ENCODE measurements at regions not wholly inside any gene's neighbourhood (a gene's known extent, or its start where the extent isn't known, plus 50 kb on each side); places are given as distances from the start of the nearest gene placed in this dataset.

DNA sequence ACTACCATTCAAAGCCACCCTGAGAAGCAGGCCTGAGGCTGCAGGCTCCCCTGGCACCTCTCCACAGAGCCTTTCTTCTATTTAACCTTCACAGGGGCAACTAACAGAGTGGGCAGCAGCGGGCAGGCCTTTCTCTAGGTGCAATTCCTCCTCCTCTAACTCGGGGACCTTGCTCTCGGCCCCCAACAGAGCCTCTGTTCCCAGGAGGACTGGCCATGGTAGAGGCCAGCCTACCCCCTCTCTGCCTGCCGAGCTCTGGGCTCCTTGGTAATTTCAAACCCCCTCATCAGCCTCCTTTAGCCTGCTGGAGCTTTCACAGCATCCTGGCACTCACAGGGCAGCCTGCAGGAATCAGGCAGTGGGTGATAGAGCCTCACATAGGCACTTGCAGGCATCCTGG lies 920.8 kb upstream of the ZNF722 start:
- TF ChIP-seq, protein P1, sequence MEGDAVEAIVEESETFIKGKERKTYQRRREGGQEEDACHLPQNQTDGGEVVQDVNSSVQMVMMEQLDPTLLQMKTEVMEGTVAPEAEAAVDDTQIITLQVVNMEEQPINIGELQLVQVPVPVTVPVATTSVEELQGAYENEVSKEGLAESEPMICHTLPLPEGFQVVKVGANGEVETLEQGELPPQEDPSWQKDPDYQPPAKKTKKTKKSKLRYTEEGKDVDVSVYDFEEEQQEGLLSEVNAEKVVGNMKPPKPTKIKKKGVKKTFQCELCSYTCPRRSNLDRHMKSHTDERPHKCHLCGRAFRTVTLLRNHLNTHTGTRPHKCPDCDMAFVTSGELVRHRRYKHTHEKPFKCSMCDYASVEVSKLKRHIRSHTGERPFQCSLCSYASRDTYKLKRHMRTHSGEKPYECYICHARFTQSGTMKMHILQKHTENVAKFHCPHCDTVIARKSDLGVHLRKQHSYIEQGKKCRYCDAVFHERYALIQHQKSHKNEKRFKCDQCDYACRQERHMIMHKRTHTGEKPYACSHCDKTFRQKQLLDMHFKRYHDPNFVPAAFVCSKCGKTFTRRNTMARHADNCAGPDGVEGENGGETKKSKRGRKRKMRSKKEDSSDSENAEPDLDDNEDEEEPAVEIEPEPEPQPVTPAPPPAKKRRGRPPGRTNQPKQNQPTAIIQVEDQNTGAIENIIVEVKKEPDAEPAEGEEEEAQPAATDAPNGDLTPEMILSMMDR (IDR thresholded peaks at IDR 0.05) = no peak
- no peak for TF ChIP-seq POLR2A (IDR thresholded peaks at IDR 0.05)
